ENCODE measurements at regions not wholly inside any gene's neighbourhood (a gene's known extent, or its start where the extent isn't known, plus 50 kb on each side); places are given as distances from the start of the nearest gene placed in this dataset.

- DNase-seq = no peak
- intact Hi-C loops (cut with micrococcal nuclease; ENCODE audit: unreplicated experiment) = no loop called here
- H3K4me3 ChIP-seq = no peak overlapping the region
- H4K20me1 ChIP-seq (ENCODE audit: insufficient read depth) = no peaks in the 10 kb centered on the region
- no peaks in the 10 kb centered on the region for H3F3A ChIP-seq (ENCODE audit: insufficient read depth, low read depth)
- H3K9me3 ChIP-seq (ENCODE audit: insufficient read depth, low read depth) = no peaks in the 10 kb centered on the region
- no peak overlapping the region for H3K27ac ChIP-seq
- no TSS peak for BruUV-seq (replicated peaks)
- no peak overlapping the region for H2AFZ ChIP-seq
- no peaks in the 10 kb centered on the region for H3K79me2 ChIP-seq (ENCODE audit: low read depth)
- no peaks in the 10 kb centered on the region for H3K9me2 ChIP-seq (ENCODE audit: insufficient read depth)
- no peaks in the 10 kb centered on the region for H3K27me3 ChIP-seq (ENCODE audit: insufficient read depth, low read depth)
- ChIA-PET POLR2A (ENCODE audit: unreplicated experiment) (interaction anchor here (0.7 kb wide), 1 partner anchor 43 kb away, joined by 7 read pairs; no protein-coding TSS in a partner anchor), CTCF (no interaction called here)
- H3K36me3 ChIP-seq (ENCODE audit: low read depth) = no peaks in the 10 kb centered on the region
- no peaks in the 10 kb centered on the region for H3K4me1 ChIP-seq (replicated peaks; ENCODE audit: insufficient read depth)
- no peak overlapping the region for H3K4me2 ChIP-seq
- no peak for TF ChIP-seq CTCF (conservative IDR thresholded peaks at IDR 0.05)
- TF ChIP-seq EZH2 (IDR thresholded peaks at IDR 0.05; ENCODE audit: low read depth) = no peak
Observed at GRCh38 chr10:81367132-81367531, 507.9 kb upstream of the NRG3 start.

GRCh38 chr10:81386817-81387216 lies 488.2 kb upstream of the NRG3 start:
- no peak overlapping the region for H3K27ac ChIP-seq
- ChIA-PET POLR2A (ENCODE audit: unreplicated experiment) (no interaction called here), CTCF (no interaction called here)
- H3K79me2 ChIP-seq (ENCODE audit: low read depth) = no peaks in the 10 kb centered on the region
- H3F3A ChIP-seq (ENCODE audit: insufficient read depth, low read depth) = no peaks in the 10 kb centered on the region
- H3K4me3 ChIP-seq = no peak overlapping the region
- no TSS peak for BruUV-seq (replicated peaks)
- H3K27me3 ChIP-seq (ENCODE audit: insufficient read depth, low read depth) = no peaks in the 10 kb centered on the region
- H3K9me3 ChIP-seq (ENCODE audit: insufficient read depth, low read depth) = no peaks in the 10 kb centered on the region
- TF ChIP-seq CTCF (conservative IDR thresholded peaks at IDR 0.05) = no peak
- no peak for TF ChIP-seq EZH2 (IDR thresholded peaks at IDR 0.05; ENCODE audit: low read depth)
- no peak for DNase-seq
- intact Hi-C loops (cut with micrococcal nuclease; ENCODE audit: unreplicated experiment) = no loop called here
- H4K20me1 ChIP-seq (ENCODE audit: insufficient read depth) = no peaks in the 10 kb centered on the region
- H3K36me3 ChIP-seq (ENCODE audit: low read depth) = no peaks in the 10 kb centered on the region
- no peak overlapping the region for H2AFZ ChIP-seq
- no peaks in the 10 kb centered on the region for H3K4me1 ChIP-seq (replicated peaks; ENCODE audit: insufficient read depth)
- H3K4me2 ChIP-seq = no peak overlapping the region
- H3K9me2 ChIP-seq (ENCODE audit: insufficient read depth) = no peaks in the 10 kb centered on the region; the same call in 1 of the 2 replicates

GRCh38 chr10:81403451-81403850 lies 471.5 kb upstream of the NRG3 start:
- H3K4me1 ChIP-seq (replicated peaks; ENCODE audit: insufficient read depth) = no peaks in the 10 kb centered on the region
- H3K9me3 ChIP-seq (ENCODE audit: insufficient read depth, low read depth) = no peaks in the 10 kb centered on the region
- no peak overlapping the region for H3K27ac ChIP-seq
- no peaks in the 10 kb centered on the region for H3F3A ChIP-seq (ENCODE audit: insufficient read depth, low read depth)
- H3K36me3 ChIP-seq (ENCODE audit: low read depth) = no peaks in the 10 kb centered on the region
- H2AFZ ChIP-seq = no peak overlapping the region
- no peaks in the 10 kb centered on the region for H3K79me2 ChIP-seq (ENCODE audit: low read depth)
- ChIA-PET CTCF (no interaction called here), POLR2A (ENCODE audit: unreplicated experiment) (no interaction called here)
- DNase-seq = no peak
- intact Hi-C loops (cut with micrococcal nuclease; ENCODE audit: unreplicated experiment) = no loop called here
- H3K9me2 ChIP-seq (ENCODE audit: insufficient read depth) = no peaks in the 10 kb centered on the region; the same call in 1 of the 2 replicates
- no peak overlapping the region for H3K4me3 ChIP-seq
- no peaks in the 10 kb centered on the region for H4K20me1 ChIP-seq (ENCODE audit: insufficient read depth)
- no peak for TF ChIP-seq EZH2 (IDR thresholded peaks at IDR 0.05; ENCODE audit: low read depth)
- TF ChIP-seq CTCF (conservative IDR thresholded peaks at IDR 0.05) = no peak
- H3K27me3 ChIP-seq (ENCODE audit: insufficient read depth, low read depth) = no peaks in the 10 kb centered on the region
- no peak overlapping the region for H3K4me2 ChIP-seq
- no TSS peak for BruUV-seq (replicated peaks)
